HEK293 (cell line): ENCODE measurements at regions not wholly inside any gene's neighbourhood (a gene's known extent, or its start where the extent isn't known, plus 50 kb on each side); places are given as distances from the start of the nearest gene placed in this dataset.

ENCODE experiments used
- CTCF ChIA-PET: fragments of 350-600 bp; formaldehyde crosslinking; extraction: SDS; loops from one replicate; lab custom pipeline; 2021; ENCODE audit warnings: antibody characterized with exemption; lab: Yijun Ruan, JAX
- POLR2A ChIA-PET: fragments of 300-600 bp; formaldehyde crosslinking; extraction: SDS; loops from one replicate; lab custom pipeline; 2020; ENCODE audit warnings: antibody characterized with exemption, inconsistent platforms; lab: Yijun Ruan, JAX
- H3K27ac ChIP-seq: fragments of 200-500 bp; sonication (Bioruptor generic); 2 replicates; pipeline ENCODE4 v1.5.1; 2014; ENCODE audit warnings: low read depth, low read length, control low read depth, inconsistent platforms; ENCODE audit errors: extremely low read depth
- H3K36me3 ChIP-seq, 2 experiments: fragments of 200-500 bp in 1 of 2; sonication (Bioruptor generic) in 1 of 2; 1 replicate in 1 of 2; 2 replicates in 1 of 2; pipeline ENCODE4 v1.5.1; 2014 to 2017; ENCODE audit warnings: inconsistent platforms in 2 of 2, low read length in 2 of 2; ENCODE audit not compliant: control insufficient read depth in 2 of 2, insufficient read depth in 1 of 2
- H3K4me1 ChIP-seq: fragments of 200-500 bp; sonication (Bioruptor generic); 2 replicates; pipeline ENCODE4 v1.5.1; 2014; ENCODE audit warnings: mild to moderate bottlenecking, low read length, inconsistent platforms; ENCODE audit not compliant: control insufficient read depth, insufficient read depth
- H3K4me3 ChIP-seq: 2 replicates; pipeline ENCODE4 v1.5.1; 2011; ENCODE audit warnings: low read depth, mild to moderate bottlenecking, control low read depth, low read length, moderate library complexity
- H3K9me3 ChIP-seq: fragments of 200-500 bp; sonication (Bioruptor generic); 2 replicates; pipeline ENCODE4 v1.5.1; 2014; ENCODE audit warnings: low read depth, low read length, inconsistent platforms; ENCODE audit not compliant: control insufficient read depth, insufficient read depth
- GFI1B ChIP-seq: fragments of 450-650 bp; formaldehyde crosslinking; IDR thresholded peaks from 2 replicates; pipeline ENCODE4 v1.5.1; 2016; ENCODE audit warnings: missing biosample characterization, missing genetic modification characterization
- HOXD13 ChIP-seq: sonication (generic); formaldehyde crosslinking; IDR thresholded peaks from 2 replicates; pipeline ENCODE4 v1.8.0; 2022; ENCODE audit warnings: missing genetic modification reagents, borderline replicate concordance
- IKZF3 ChIP-seq: fragments of 450-650 bp; IDR thresholded peaks from 2 replicates; pipeline ENCODE4 v1.5.0; 2018; ENCODE audit warnings: missing biosample characterization, mild to moderate bottlenecking, missing genetic modification characterization, moderate library complexity
- MEIS1 ChIP-seq: sonication (generic); formaldehyde crosslinking; IDR thresholded peaks from 2 replicates; pipeline ENCODE4 v1.8.1; 2022; ENCODE audit warnings: missing genetic modification reagents, mild to moderate bottlenecking, borderline replicate concordance
- REPIN1 ChIP-seq: fragments of 450-650 bp; formaldehyde crosslinking; IDR thresholded peaks from 2 replicates; pipeline ENCODE4 v1.5.1; 2017; ENCODE audit warnings: missing biosample characterization, missing genetic modification characterization, low read depth
- SALL2 ChIP-seq: fragments of 450-650 bp; formaldehyde crosslinking; IDR thresholded peaks from 2 replicates; pipeline ENCODE4 v1.5.0; 2017; ENCODE audit warnings: missing biosample characterization, mild to moderate bottlenecking, missing genetic modification characterization, borderline replicate concordance
- SP3 ChIP-seq: fragments of 450-650 bp; formaldehyde crosslinking; IDR thresholded peaks from 2 replicates; pipeline ENCODE4 v1.5.1; 2016; ENCODE audit warnings: missing biosample characterization, missing genetic modification characterization
- TCF7L2 ChIP-seq: IDR thresholded peaks from 2 replicates; pipeline ENCODE4 v1.6.1; 2011; ENCODE audit warnings: low read depth, mild to moderate bottlenecking, inconsistent platforms, low read length, moderate library complexity, borderline replicate concordance
- ZNF239 ChIP-seq: fragments of 450-650 bp; formaldehyde crosslinking; IDR thresholded peaks from 2 replicates; pipeline ENCODE4 v1.5.1; 2016; ENCODE audit warnings: missing biosample characterization, missing genetic modification characterization
- ZNF335 ChIP-seq: fragments of 450-650 bp; formaldehyde crosslinking; conservative IDR thresholded peaks from 2 replicates; pipeline ENCODE4 v1.5.1; 2016; ENCODE audit warnings: missing biosample characterization, missing genetic modification characterization
- ZNF416 ChIP-seq: fragments of 450-650 bp; formaldehyde crosslinking; IDR thresholded peaks from 2 replicates; pipeline ENCODE4 v1.5.1; 2016; ENCODE audit warnings: missing biosample characterization, missing genetic modification characterization
- ZNF48 ChIP-seq: fragments of 450-650 bp; formaldehyde crosslinking; IDR thresholded peaks from 2 replicates; pipeline ENCODE4 v1.5.1; 2016; ENCODE audit warnings: missing biosample characterization, missing genetic modification characterization
- ZNF510 ChIP-seq: fragments of 450-650 bp; formaldehyde crosslinking; IDR thresholded peaks from 2 replicates; pipeline ENCODE4 v1.5.1; 2018; ENCODE audit warnings: mild to moderate bottlenecking, missing genetic modification characterization, missing biosample characterization; ENCODE audit not compliant: insufficient replicate concordance
- ZNF530 ChIP-seq: fragments of 450-650 bp; formaldehyde crosslinking; IDR thresholded peaks from 2 replicates; pipeline ENCODE4 v1.5.1; 2016; ENCODE audit warnings: low read depth, missing biosample characterization, missing genetic modification characterization
- ZNF610 ChIP-seq: fragments of 450-650 bp; formaldehyde crosslinking; IDR thresholded peaks from 2 replicates; pipeline ENCODE4 v1.5.1; 2016; ENCODE audit warnings: missing biosample characterization, missing genetic modification characterization, borderline replicate concordance
- ZNF654 ChIP-seq: fragments of 450-650 bp; formaldehyde crosslinking; IDR thresholded peaks from 2 replicates; pipeline ENCODE4 v1.5.1; 2016; ENCODE audit warnings: low read depth, missing biosample characterization, missing genetic modification characterization
- ZNF670 ChIP-seq: fragments of 450-650 bp; formaldehyde crosslinking; IDR thresholded peaks from 2 replicates; pipeline ENCODE4 v1.5.1; 2016; ENCODE audit warnings: missing biosample characterization, missing genetic modification characterization, low read depth
- TF ChIP-seq, protein P1 (sequence below): fragments of 450-650 bp; formaldehyde crosslinking; IDR thresholded peaks from 2 replicates; pipeline ENCODE4 v1.5.1; 2016; ENCODE audit warnings: missing biosample characterization, missing genetic modification characterization
- TF ChIP-seq, protein P2 (sequence below): fragments of 450-650 bp; formaldehyde crosslinking; IDR thresholded peaks from 2 replicates; pipeline ENCODE4 v1.5.1; 2016; ENCODE audit warnings: missing biosample characterization, missing genetic modification characterization
- TF ChIP-seq, protein P3 (sequence below): fragments of 450-650 bp; formaldehyde crosslinking; IDR thresholded peaks from 2 replicates; pipeline ENCODE4 v1.5.1; 2017; ENCODE audit warnings: missing biosample characterization, missing genetic modification characterization
- TF ChIP-seq, protein P4 (sequence below): fragments of 450-650 bp; formaldehyde crosslinking; IDR thresholded peaks from 2 replicates; pipeline ENCODE4 v1.5.1; 2016; ENCODE audit warnings: missing biosample characterization, missing genetic modification characterization
- TF ChIP-seq, protein P5 (sequence below): sonication (generic); formaldehyde crosslinking; IDR thresholded peaks from 2 replicates; pipeline ENCODE4 v1.8.1; 2022; ENCODE audit warnings: mild to moderate bottlenecking, moderate library complexity, missing genetic modification reagents
- TF ChIP-seq, protein P6 (sequence below): fragments of 450-650 bp; formaldehyde crosslinking; IDR thresholded peaks from 2 replicates; pipeline ENCODE4 v1.5.1; 2016; ENCODE audit warnings: missing biosample characterization, missing genetic modification characterization

DNA sequence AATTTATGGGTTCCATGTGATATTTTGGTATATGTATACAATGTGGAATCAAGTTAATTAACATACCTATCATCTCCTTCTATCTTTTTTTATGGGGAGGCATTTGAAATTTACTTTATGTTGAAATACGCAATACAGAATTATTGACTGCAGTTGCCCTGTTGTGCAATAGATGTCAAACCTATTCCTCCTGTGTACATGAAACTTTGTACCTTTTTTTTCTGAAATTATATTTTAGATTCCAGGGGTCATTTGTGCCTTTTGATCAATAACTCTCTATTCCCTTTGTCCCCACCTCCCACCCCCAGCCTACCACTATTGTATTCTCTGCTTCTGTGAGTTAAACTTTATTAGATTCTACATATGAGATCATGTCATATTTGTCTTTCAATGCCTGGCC, 369.9 kb downstream of the FSIP2 start:
- H3K9me3 ChIP-seq = no peaks in the 10 kb centered on the region
- CTCF ChIA-PET = interaction anchor here (0.7 kb wide), 1 partner anchor 33 kb away, joined by 3 read pairs; no protein-coding TSS in a partner anchor

DNA sequence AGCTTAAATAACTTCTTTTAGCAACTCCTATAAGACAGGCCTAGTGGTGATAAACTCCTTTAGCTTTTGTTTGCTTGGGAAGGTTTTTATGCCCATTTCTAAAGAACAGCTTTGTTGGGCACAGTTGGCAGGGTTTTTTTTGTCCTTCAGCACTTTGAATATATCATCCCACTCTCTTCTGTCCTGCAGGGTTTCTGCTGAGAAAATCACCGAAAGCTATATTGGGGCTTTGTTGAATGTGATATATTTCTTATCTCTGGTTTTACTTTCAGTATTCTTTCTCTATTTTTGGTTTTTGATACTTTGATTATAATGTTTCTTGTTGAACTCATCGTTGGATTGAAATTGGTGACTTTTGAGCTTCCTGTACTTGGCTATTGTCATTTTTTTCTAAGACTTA, 372.8 kb upstream of the ZC3H15 start:
- H3K27ac ChIP-seq = no peak overlapping the region
- ChIA-PET CTCF (no interaction called here), POLR2A (no interaction called here)
- no peaks in the 10 kb centered on the region for H3K36me3 ChIP-seq
- no peak for TF ChIP-seq ZNF670
- TF ChIP-seq, protein P1, sequence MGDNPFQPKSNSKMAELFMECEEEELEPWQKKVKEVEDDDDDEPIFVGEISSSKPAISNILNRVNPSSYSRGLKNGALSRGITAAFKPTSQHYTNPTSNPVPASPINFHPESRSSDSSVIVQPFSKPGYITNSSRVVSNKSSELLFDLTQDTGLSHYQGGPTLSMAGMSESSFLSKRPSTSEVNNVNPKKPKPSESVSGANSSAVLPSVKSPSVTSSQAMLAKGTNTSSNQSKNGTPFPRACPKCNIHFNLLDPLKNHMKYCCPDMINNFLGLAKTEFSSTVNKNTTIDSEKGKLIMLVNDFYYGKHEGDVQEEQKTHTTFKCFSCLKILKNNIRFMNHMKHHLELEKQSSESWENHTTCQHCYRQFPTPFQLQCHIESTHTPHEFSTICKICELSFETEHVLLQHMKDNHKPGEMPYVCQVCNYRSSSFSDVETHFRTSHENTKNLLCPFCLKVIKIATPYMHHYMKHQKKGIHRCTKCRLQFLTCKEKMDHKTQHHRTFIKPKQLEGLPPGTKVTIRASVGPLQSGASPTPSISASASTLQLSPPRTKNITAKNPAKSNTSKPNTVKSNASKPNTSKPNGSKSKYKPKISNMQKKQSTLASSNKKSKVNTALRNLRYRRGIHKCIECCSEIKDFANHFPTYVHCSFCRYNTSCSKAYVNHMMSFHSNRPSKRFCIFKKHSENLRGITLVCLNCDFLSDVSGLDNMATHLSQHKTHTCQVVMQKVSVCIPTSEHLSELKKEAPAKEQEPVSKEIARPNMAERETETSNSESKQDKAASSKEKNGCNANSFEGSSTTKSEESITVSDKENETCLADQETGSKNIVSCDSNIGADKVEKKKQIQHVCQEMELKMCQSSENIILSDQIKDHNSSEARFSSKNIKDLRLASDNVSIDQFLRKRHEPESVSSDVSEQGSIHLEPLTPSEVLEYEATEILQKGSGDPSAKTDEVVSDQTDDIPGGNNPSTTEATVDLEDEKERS (tag by site-specific recombination) = no peak
- TF ChIP-seq, protein P2, sequence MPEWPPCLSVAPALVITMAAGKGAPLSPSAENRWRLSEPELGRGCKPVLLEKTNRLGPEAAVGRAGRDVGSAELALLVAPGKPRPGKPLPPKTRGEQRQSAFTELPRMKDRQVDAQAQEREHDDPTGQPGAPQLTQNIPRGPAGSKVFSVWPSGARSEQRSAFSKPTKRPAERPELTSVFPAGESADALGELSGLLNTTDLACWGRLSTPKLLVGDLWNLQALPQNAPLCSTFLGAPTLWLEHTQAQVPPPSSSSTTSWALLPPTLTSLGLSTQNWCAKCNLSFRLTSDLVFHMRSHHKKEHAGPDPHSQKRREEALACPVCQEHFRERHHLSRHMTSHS (tag by site-specific recombination) = no peak
- TF ChIP-seq TCF7L2 = no peak
- TF ChIP-seq, protein P3, sequence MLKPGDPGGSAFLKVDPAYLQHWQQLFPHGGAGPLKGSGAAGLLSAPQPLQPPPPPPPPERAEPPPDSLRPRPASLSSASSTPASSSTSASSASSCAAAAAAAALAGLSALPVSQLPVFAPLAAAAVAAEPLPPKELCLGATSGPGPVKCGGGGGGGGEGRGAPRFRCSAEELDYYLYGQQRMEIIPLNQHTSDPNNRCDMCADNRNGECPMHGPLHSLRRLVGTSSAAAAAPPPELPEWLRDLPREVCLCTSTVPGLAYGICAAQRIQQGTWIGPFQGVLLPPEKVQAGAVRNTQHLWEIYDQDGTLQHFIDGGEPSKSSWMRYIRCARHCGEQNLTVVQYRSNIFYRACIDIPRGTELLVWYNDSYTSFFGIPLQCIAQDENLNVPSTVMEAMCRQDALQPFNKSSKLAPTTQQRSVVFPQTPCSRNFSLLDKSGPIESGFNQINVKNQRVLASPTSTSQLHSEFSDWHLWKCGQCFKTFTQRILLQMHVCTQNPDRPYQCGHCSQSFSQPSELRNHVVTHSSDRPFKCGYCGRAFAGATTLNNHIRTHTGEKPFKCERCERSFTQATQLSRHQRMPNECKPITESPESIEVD = no peak
- no peak for TF ChIP-seq HOXD13 (CRISPR knock-in tag)
- no peak overlapping the region for H3K4me3 ChIP-seq
- no peaks in the 10 kb centered on the region for H3K4me1 ChIP-seq
- no peaks in the 10 kb centered on the region for H3K9me3 ChIP-seq

More for the DNA sequence above, 369.9 kb downstream of the FSIP2 start:
- POLR2A ChIA-PET = no interaction called here
- H3K36me3 ChIP-seq = no peaks in the 10 kb centered on the region
- no peak overlapping the region for H3K27ac ChIP-seq
- no peak for TF ChIP-seq ZNF610 (tag by site-specific recombination)
- no peak for TF ChIP-seq SALL2 (tag by site-specific recombination)
- TF ChIP-seq ZNF48 = no peak
- TF ChIP-seq ZNF510 (tag by site-specific recombination) = no peak
- no peak for TF ChIP-seq MEIS1
- TF ChIP-seq SP3 (tag by site-specific recombination) = no peak
- no peak for TF ChIP-seq ZNF335 (tag by site-specific recombination)
- TF ChIP-seq, protein P4, sequence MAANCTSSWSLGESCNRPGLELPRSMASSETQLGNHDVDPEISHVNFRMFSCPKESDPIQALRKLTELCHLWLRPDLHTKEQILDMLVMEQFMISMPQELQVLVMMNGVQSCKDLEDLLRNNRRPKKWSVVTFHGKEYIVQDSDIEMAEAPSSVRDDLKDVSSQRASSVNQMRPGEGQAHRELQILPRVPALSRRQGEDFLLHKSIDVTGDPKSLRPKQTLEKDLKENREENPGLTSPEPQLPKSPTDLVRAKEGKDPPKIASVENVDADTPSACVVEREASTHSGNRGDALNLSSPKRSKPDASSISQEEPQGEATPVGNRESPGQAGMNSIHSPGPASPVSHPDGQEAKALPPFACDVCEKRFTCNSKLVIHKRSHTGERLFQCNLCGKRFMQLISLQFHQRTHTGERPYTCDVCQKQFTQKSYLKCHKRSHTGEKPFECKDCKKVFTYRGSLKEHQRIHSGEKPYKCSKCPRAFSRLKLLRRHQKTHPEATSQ (tag by site-specific recombination) = no peak
- no peak for TF ChIP-seq TCF7L2
- no peak for TF ChIP-seq ZNF416 (tag by site-specific recombination)
- TF ChIP-seq, protein P5, sequence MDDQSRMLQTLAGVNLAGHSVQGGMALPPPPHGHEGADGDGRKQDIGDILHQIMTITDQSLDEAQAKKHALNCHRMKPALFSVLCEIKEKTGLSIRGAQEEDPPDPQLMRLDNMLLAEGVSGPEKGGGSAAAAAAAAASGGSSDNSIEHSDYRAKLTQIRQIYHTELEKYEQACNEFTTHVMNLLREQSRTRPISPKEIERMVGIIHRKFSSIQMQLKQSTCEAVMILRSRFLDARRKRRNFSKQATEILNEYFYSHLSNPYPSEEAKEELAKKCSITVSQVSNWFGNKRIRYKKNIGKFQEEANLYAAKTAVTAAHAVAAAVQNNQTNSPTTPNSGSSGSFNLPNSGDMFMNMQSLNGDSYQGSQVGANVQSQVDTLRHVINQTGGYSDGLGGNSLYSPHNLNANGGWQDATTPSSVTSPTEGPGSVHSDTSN = no peak
- no peak for TF ChIP-seq ZNF530 (tag by site-specific recombination)
- TF ChIP-seq, protein P6, sequence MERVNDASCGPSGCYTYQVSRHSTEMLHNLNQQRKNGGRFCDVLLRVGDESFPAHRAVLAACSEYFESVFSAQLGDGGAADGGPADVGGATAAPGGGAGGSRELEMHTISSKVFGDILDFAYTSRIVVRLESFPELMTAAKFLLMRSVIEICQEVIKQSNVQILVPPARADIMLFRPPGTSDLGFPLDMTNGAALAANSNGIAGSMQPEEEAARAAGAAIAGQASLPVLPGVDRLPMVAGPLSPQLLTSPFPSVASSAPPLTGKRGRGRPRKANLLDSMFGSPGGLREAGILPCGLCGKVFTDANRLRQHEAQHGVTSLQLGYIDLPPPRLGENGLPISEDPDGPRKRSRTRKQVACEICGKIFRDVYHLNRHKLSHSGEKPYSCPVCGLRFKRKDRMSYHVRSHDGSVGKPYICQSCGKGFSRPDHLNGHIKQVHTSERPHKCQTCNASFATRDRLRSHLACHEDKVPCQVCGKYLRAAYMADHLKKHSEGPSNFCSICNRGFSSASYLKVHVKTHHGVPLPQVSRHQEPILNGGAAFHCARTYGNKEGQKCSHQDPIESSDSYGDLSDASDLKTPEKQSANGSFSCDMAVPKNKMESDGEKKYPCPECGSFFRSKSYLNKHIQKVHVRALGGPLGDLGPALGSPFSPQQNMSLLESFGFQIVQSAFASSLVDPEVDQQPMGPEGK (tag by site-specific recombination) = no peak
- no peak for TF ChIP-seq IKZF3 (tag by site-specific recombination)
- TF ChIP-seq ZNF239 (tag by site-specific recombination) = no peak
- no peak for TF ChIP-seq REPIN1 (tag by site-specific recombination)
- no peak for TF ChIP-seq GFI1B (tag by site-specific recombination)
- TF ChIP-seq ZNF654 = no peak
- no peak overlapping the region for H3K4me3 ChIP-seq
- H3K4me1 ChIP-seq = no peaks in the 10 kb centered on the region
